ENCODE measurements at regions not wholly inside any gene's neighbourhood (a gene's known extent, or its start where the extent isn't known, plus 50 kb on each side); places are given as distances from the start of the nearest gene placed in this dataset.
A peak's percentile ranks its signal among the peaks of the same experiment; 100 is the strongest.

DNA sequence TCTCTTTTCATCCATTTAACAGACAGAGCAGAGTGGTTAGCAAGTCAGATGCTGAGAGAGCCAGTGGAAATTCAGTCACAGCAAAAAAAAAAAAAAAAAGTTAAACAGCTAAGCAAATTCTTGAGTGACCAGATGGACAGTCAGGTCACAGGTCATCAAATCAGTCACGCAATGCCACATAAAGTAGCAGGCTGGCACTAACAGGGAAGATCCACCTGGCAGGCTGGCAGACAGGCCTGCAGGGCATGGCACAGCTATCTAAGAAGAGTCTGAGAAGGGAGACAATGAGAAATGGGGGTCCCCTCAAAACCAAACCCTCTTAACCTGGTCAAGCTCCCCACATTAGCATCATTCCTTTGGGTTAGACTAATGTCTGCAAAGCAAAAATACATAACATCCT, 371.9 kb downstream of the TTLL7 start:
- ATAC-seq, result no peak
- Histone ChIP-seq H3K9me3 (no peaks in the 10 kb centered on the region), H3K27ac (no peak overlapping the region), H3K4me1 (no peaks in the 10 kb centered on the region), H3K36me3 (no peaks in the 10 kb centered on the region), H3K27me3 (no peaks in the 10 kb centered on the region), H3K4me3 (no peak overlapping the region)
- in situ Hi-C loops (cut with MboI; ENCODE audit: low sequenced_read_pairs in 4 of 4) (no loop called here), intact Hi-C loops (cut with DNase I; ENCODE audit: low total_unique reads) (no loop called here)
- no peak for DNase-seq
- no peak for TF ChIP-seq POLR2A (IDR thresholded peaks at IDR 0.05)
- no peak for TF ChIP-seq CTCF (IDR thresholded peaks at IDR 0.05 in 4 of 5, conservative IDR thresholded peaks at IDR 0.05 in 1 of 5)

DNA sequence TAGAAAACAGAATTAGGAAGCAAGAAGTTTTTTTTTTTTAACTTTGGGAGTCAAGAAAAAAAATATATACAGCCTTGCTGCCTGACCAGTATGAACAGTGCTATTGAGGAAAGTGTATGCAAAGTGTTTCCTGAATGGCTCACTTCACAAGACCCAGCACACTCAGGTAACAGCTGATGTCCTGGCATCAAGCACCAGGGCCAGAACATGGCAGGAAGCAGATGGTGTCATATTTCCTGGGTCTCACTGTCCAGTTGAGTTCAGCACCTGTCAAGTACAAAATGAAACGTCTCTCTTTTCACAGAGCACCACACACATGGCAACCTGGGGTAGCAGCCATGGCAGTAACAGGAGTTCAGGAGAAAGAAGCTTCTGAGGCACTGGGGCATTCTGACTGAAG, 372.3 kb downstream of the TTLL7 start:
- Histone ChIP-seq H3K36me3 (no peaks in the 10 kb centered on the region), H3K27ac (no peak overlapping the region), H3K4me1 (no peaks in the 10 kb centered on the region), H3K27me3 (no peaks in the 10 kb centered on the region), H3K9me3 (no peaks in the 10 kb centered on the region), H3K4me3 (no peak overlapping the region)
- peak in 1 of 2 donors; percentile 54 for ATAC-seq
- DNase-seq, result peak; percentile 4 to 12
- in situ Hi-C loops (cut with MboI; ENCODE audit: low sequenced_read_pairs in 4 of 4) (no loop called here), intact Hi-C loops (cut with DNase I; ENCODE audit: low total_unique reads) (no loop called here)
- no peak for TF ChIP-seq POLR2A (IDR thresholded peaks at IDR 0.05)
- no peak for TF ChIP-seq CTCF (IDR thresholded peaks at IDR 0.05 in 4 of 5, conservative IDR thresholded peaks at IDR 0.05 in 1 of 5)

DNA sequence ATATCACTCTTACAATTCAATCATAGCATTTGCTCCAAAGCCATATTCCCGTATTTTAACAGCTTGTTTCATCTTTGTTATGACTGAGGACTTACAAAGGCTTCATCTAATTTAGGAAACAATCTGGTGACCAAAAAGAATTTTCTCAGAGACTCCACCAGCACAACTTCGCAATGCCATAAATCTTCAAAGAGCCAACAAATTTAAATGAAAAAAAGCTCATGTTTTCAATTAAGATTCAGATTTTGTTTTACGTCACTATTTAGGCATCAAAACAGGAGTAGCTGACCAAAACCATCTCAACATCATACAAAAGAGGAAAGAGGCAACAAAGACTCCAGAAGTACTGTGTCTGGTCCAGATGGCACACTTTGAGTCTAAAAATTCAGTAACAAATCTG, 373.3 kb downstream of the TTLL7 start:
- in situ Hi-C loops (cut with MboI; ENCODE audit: low sequenced_read_pairs in 4 of 4) (no loop called here), intact Hi-C loops (cut with DNase I; ENCODE audit: low total_unique reads) (no loop called here)
- DNase-seq (no peak), ATAC-seq (no peak)
- H3K4me1 ChIP-seq, result no peaks in the 10 kb centered on the region
- TF ChIP-seq CTCF (IDR thresholded peaks at IDR 0.05 in 4 of 5, conservative IDR thresholded peaks at IDR 0.05 in 1 of 5) (no peak), POLR2A (IDR thresholded peaks at IDR 0.05) (no peak)
- H3K27me3 ChIP-seq, result no peaks in the 10 kb centered on the region
- H3K27ac ChIP-seq, result no peak overlapping the region
- no peaks in the 10 kb centered on the region for H3K36me3 ChIP-seq
- no peak overlapping the region for H3K4me3 ChIP-seq
- H3K9me3 ChIP-seq, result no peaks in the 10 kb centered on the region

- Histone ChIP-seq H3K36me3 (no peaks in the 10 kb centered on the region), H3K4me3 (no peak overlapping the region), H3K27ac (no peak overlapping the region), H3K4me1 (no peaks in the 10 kb centered on the region), H3K9me3 (no peaks in the 10 kb centered on the region), H3K27me3 (no peaks in the 10 kb centered on the region)
- in situ Hi-C loops (cut with MboI; ENCODE audit: low sequenced_read_pairs in 4 of 4), result no loop called here
- no peak for ATAC-seq
- TF ChIP-seq CTCF (IDR thresholded peaks at IDR 0.05 in 4 of 5, conservative IDR thresholded peaks at IDR 0.05 in 1 of 5), result no peak
- no peak for TF ChIP-seq POLR2A (IDR thresholded peaks at IDR 0.05)
- intact Hi-C loops (cut with DNase I; ENCODE audit: low total_unique reads), result no loop called here
- DNase-seq, result no peak
Observed at GRCh38 chr1:83620016-83620415, 378.9 kb downstream of the TTLL7 start.

GRCh38 chr1:83619170-83619896, 379.6 kb downstream of the TTLL7 start:
- H3K27ac ChIP-seq, result no peak overlapping the region
- no peak for DNase-seq
- H3K27me3 ChIP-seq, result no peaks in the 10 kb centered on the region
- H3K4me3 ChIP-seq, result no peak overlapping the region
- intact Hi-C loops (cut with DNase I; ENCODE audit: low total_unique reads), result no loop called here
- H3K9me3 ChIP-seq, result no peaks in the 10 kb centered on the region
- TF ChIP-seq POLR2A (IDR thresholded peaks at IDR 0.05) (no peak), CTCF (IDR thresholded peaks at IDR 0.05 in 4 of 5, conservative IDR thresholded peaks at IDR 0.05 in 1 of 5) (no peak)
- in situ Hi-C loops (cut with MboI; ENCODE audit: low sequenced_read_pairs in 4 of 4), result no loop called here
- no peaks in the 10 kb centered on the region for H3K36me3 ChIP-seq
- ATAC-seq, result no peak
- H3K4me1 ChIP-seq, result no peaks in the 10 kb centered on the region

Measured in gastrocnemius medialis (tissue), 4 donors.